Loucy (cell line): ENCODE measurements at regions not wholly inside any gene's neighbourhood (a gene's known extent, or its start where the extent isn't known, plus 50 kb on each side); places are given as distances from the start of the nearest gene placed in this dataset.

ENCODE experiments used
- CTCF ChIP-seq: fragments of 200-600 bp; sonication (generic); conservative IDR thresholded peaks from 2 replicates; pipeline ENCODE4 v1.5.1; 2014; ENCODE audit warnings: mild to moderate bottlenecking, antibody characterized with exemption, low read length
- EZH2phosphoT487 ChIP-seq: fragments of 200-600 bp; IDR thresholded peaks from 2 replicates; pipeline ENCODE4 v1.6.1; 2018; ENCODE audit warnings: antibody characterized with exemption, mild to moderate bottlenecking, moderate library complexity, borderline replicate concordance

GRCh38 chr18:41504316-41504715, 450.7 kb upstream of the PIK3C3 start:
- TF ChIP-seq CTCF (no peak), EZH2phosphoT487 (no peak)
